ENCODE measurements at regions not wholly inside any gene's neighbourhood (a gene's known extent, or its start where the extent isn't known, plus 50 kb on each side); places are given as distances from the start of the nearest gene placed in this dataset.

GRCh38 chr4:132865458-132865857 is 283.6 kb upstream of the PCDH10 start:
- no peak for FAIRE-seq
- TF ChIP-seq POLR2A (IDR thresholded peaks at IDR 0.05; ENCODE audit: low read depth, low read length) (no peak), POLR2AphosphoS5 (IDR thresholded peaks at IDR 0.05; ENCODE audit: low read depth, low read length) (no peak)
- no peak for DNase-seq (ENCODE audit: insufficient read length, low spot score)

GRCh38 chr4:132865922-132866321 is 283.2 kb upstream of the PCDH10 start:
- TF ChIP-seq SPI1 (IDR thresholded peaks at IDR 0.05; ENCODE audit: low read depth, low read length) (no peak), POLR2A (IDR thresholded peaks at IDR 0.05; ENCODE audit: low read depth, low read length) (no peak), POU2F2 (IDR thresholded peaks at IDR 0.05; ENCODE audit: low read depth, low read length) (no peak), PAX5 (IDR thresholded peaks at IDR 0.05; ENCODE audit: insufficient read depth, low read length, severe bottlenecking) (no peak), POLR2AphosphoS5 (IDR thresholded peaks at IDR 0.05; ENCODE audit: low read depth, low read length) (no peak), TAF1 (IDR thresholded peaks at IDR 0.05; ENCODE audit: low read depth, low read length) (no peak)
- no peak for FAIRE-seq
- no peak for DNase-seq (ENCODE audit: insufficient read length, low spot score)

- no peak for DNase-seq (ENCODE audit: insufficient read length, low spot score)
- TF ChIP-seq PAX5 (IDR thresholded peaks at IDR 0.05; ENCODE audit: insufficient read depth, low read length, severe bottlenecking) (no peak), TAF1 (IDR thresholded peaks at IDR 0.05; ENCODE audit: low read depth, low read length) (no peak), SPI1 (IDR thresholded peaks at IDR 0.05; ENCODE audit: low read depth, low read length) (no peak), POU2F2 (IDR thresholded peaks at IDR 0.05; ENCODE audit: low read depth, low read length) (no peak), POLR2A (IDR thresholded peaks at IDR 0.05; ENCODE audit: low read depth, low read length) (no peak), POLR2AphosphoS5 (IDR thresholded peaks at IDR 0.05; ENCODE audit: low read depth, low read length) (no peak)
- no peak for FAIRE-seq
These were observed 282.5 kb upstream of the PCDH10 start for GRCh38 chr4:132866616-132867015.

- FAIRE-seq (no peak), DNase-seq (ENCODE audit: insufficient read length, low spot score) (no peak)
- TF ChIP-seq POLR2A (IDR thresholded peaks at IDR 0.05; ENCODE audit: low read depth, low read length): no peak
- no peak for TF ChIP-seq PAX5 (IDR thresholded peaks at IDR 0.05; ENCODE audit: insufficient read depth, low read length, severe bottlenecking)
- TF ChIP-seq TAF1 (IDR thresholded peaks at IDR 0.05; ENCODE audit: low read depth, low read length): no peak
These were observed 255.3 kb upstream of the PCDH10 start for GRCh38 chr4:132893787-132894186.

- TF ChIP-seq PAX5 (IDR thresholded peaks at IDR 0.05; ENCODE audit: insufficient read depth, low read length, severe bottlenecking): no peak
- no peak for TF ChIP-seq POLR2A (IDR thresholded peaks at IDR 0.05; ENCODE audit: low read depth, low read length)
- TF ChIP-seq POU2F2 (IDR thresholded peaks at IDR 0.05; ENCODE audit: low read depth, low read length): no peak
- no peak for TF ChIP-seq SPI1 (IDR thresholded peaks at IDR 0.05; ENCODE audit: low read depth, low read length)
- no peak for TF ChIP-seq POLR2AphosphoS5 (IDR thresholded peaks at IDR 0.05; ENCODE audit: low read depth, low read length)
- TF ChIP-seq TAF1 (IDR thresholded peaks at IDR 0.05; ENCODE audit: low read depth, low read length): no peak
- DNase-seq (ENCODE audit: insufficient read length, low spot score) (no peak), FAIRE-seq (no peak)
These were observed 247.9 kb upstream of the PCDH10 start for GRCh38 chr4:132901224-132901623.

GRCh38 chr4:132910229-132910748 is 238.8 kb upstream of the PCDH10 start:
- no peak for FAIRE-seq
- no peak for TF ChIP-seq POU2F2 (IDR thresholded peaks at IDR 0.05; ENCODE audit: low read depth, low read length)
- TF ChIP-seq TAF1 (IDR thresholded peaks at IDR 0.05; ENCODE audit: low read depth, low read length): no peak
- TF ChIP-seq PAX5 (IDR thresholded peaks at IDR 0.05; ENCODE audit: insufficient read depth, low read length, severe bottlenecking): no peak
- TF ChIP-seq POLR2A (IDR thresholded peaks at IDR 0.05; ENCODE audit: low read depth, low read length): no peak
- no peak for TF ChIP-seq SPI1 (IDR thresholded peaks at IDR 0.05; ENCODE audit: low read depth, low read length)
- no peak for TF ChIP-seq POLR2AphosphoS5 (IDR thresholded peaks at IDR 0.05; ENCODE audit: low read depth, low read length)
- DNase-seq (ENCODE audit: insufficient read length, low spot score): no peak

- no peak for FAIRE-seq
- DNase-seq (ENCODE audit: insufficient read length, low spot score): no peak
- TF ChIP-seq SPI1 (IDR thresholded peaks at IDR 0.05; ENCODE audit: low read depth, low read length) (no peak), POLR2AphosphoS5 (IDR thresholded peaks at IDR 0.05; ENCODE audit: low read depth, low read length) (no peak)
These were observed 231.0 kb upstream of the PCDH10 start for GRCh38 chr4:132918096-132918495.

GRCh38 chr4:132923516-132923915 is 225.6 kb upstream of the PCDH10 start:
- TF ChIP-seq POU2F2 (IDR thresholded peaks at IDR 0.05; ENCODE audit: low read depth, low read length) (no peak), PAX5 (IDR thresholded peaks at IDR 0.05; ENCODE audit: insufficient read depth, low read length, severe bottlenecking) (no peak), POLR2AphosphoS5 (IDR thresholded peaks at IDR 0.05; ENCODE audit: low read depth, low read length) (no peak), SPI1 (IDR thresholded peaks at IDR 0.05; ENCODE audit: low read depth, low read length) (no peak), POLR2A (IDR thresholded peaks at IDR 0.05; ENCODE audit: low read depth, low read length) (no peak), TAF1 (IDR thresholded peaks at IDR 0.05; ENCODE audit: low read depth, low read length) (no peak)
- no peak for DNase-seq (ENCODE audit: insufficient read length, low spot score)
- FAIRE-seq: no peak

- TF ChIP-seq POLR2A (IDR thresholded peaks at IDR 0.05; ENCODE audit: low read depth, low read length) (no peak), TAF1 (IDR thresholded peaks at IDR 0.05; ENCODE audit: low read depth, low read length) (no peak), POLR2AphosphoS5 (IDR thresholded peaks at IDR 0.05; ENCODE audit: low read depth, low read length) (no peak), PAX5 (IDR thresholded peaks at IDR 0.05; ENCODE audit: insufficient read depth, low read length, severe bottlenecking) (no peak), POU2F2 (IDR thresholded peaks at IDR 0.05; ENCODE audit: low read depth, low read length) (no peak), SPI1 (IDR thresholded peaks at IDR 0.05; ENCODE audit: low read depth, low read length) (no peak)
- FAIRE-seq (no peak), DNase-seq (ENCODE audit: insufficient read length, low spot score) (no peak)
These were observed 214.2 kb upstream of the PCDH10 start for GRCh38 chr4:132934911-132935310.

DNA sequence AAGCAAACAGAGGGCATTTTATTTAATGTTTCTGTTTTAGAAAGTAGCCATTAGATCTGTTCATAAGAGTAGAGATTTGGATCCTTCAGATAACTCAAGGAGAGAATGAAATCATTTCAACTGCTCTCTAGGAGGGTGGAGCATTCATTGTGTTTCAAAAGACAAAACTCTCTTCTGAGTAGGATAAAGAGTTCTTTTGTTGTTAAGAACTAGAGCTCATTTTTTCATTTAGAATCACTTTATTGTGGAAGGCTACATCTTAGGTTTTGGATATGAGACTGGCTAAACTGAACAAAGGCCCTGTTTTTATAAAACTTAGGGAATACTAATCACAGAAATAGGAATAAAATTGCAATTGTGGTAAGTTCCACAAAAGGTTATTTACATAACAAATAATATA is 193.9 kb upstream of the PCDH10 start:
- no peak for TF ChIP-seq POLR2AphosphoS5 (IDR thresholded peaks at IDR 0.05; ENCODE audit: low read depth, low read length)
- no peak for TF ChIP-seq POU2F2 (IDR thresholded peaks at IDR 0.05; ENCODE audit: low read depth, low read length)
- no peak for TF ChIP-seq POLR2A (IDR thresholded peaks at IDR 0.05; ENCODE audit: low read depth, low read length)
- TF ChIP-seq TAF1 (IDR thresholded peaks at IDR 0.05; ENCODE audit: low read depth, low read length): no peak
- no peak for TF ChIP-seq PAX5 (IDR thresholded peaks at IDR 0.05; ENCODE audit: insufficient read depth, low read length, severe bottlenecking)
- no peak for TF ChIP-seq SPI1 (IDR thresholded peaks at IDR 0.05; ENCODE audit: low read depth, low read length)
- FAIRE-seq (no peak), DNase-seq (ENCODE audit: insufficient read length, low spot score) (no peak)

Measured in GM12891 (cell line).